Immature natural killer cell (primary cell): ENCODE measurements at regions not wholly inside any gene's neighbourhood (a gene's known extent, or its start where the extent isn't known, plus 50 kb on each side); places are given as distances from the start of the nearest gene placed in this dataset.

Experiments used
- DNase-seq, 3 donors: peaks; one replicate each; pipeline ENCODE4 v3.0.0; 2022; ENCODE audit warnings: mixed read lengths in 1 of 3
- H3K27ac Mint-ChIP-seq, 6 donors: one replicate each; pipeline ENCODE4 v1.8.0; 2020; ENCODE audit warnings: mixed read lengths in 6 of 6, mild to moderate bottlenecking in 5 of 6, inconsistent platforms in 4 of 6, moderate library complexity in 3 of 6
- H3K27me3 Mint-ChIP-seq, 3 donors: one replicate each; pipeline ENCODE4 v1.8.0; 2020 to 2021; ENCODE audit warnings: low read depth in 3 of 3, mild to moderate bottlenecking in 3 of 3, mixed read lengths in 3 of 3, moderate library complexity in 3 of 3, inconsistent platforms in 1 of 3
- H3K36me3 Mint-ChIP-seq, 3 donors: one replicate each; pipeline ENCODE4 v1.8.0; 2020; ENCODE audit warnings: mixed read lengths in 3 of 3, inconsistent platforms in 2 of 3, mild to moderate bottlenecking in 2 of 3
- H3K4me1 Mint-ChIP-seq, 2 donors: one replicate each; pipeline ENCODE4 v1.8.0; 2020; ENCODE audit warnings: inconsistent platforms in 2 of 2, mild to moderate bottlenecking in 2 of 2, mixed read lengths in 2 of 2, moderate library complexity in 1 of 2
- H3K4me3 Mint-ChIP-seq, 5 donors: one replicate each; pipeline ENCODE4 v1.8.0; 2020; ENCODE audit warnings: mild to moderate bottlenecking in 5 of 5, mixed read lengths in 5 of 5, inconsistent platforms in 3 of 5, moderate library complexity in 3 of 5
- H3K9me3 Mint-ChIP-seq, 6 donors: one replicate each; pipeline ENCODE4 v1.8.0; 2020; ENCODE audit warnings: mild to moderate bottlenecking in 6 of 6, mixed read lengths in 6 of 6, inconsistent platforms in 4 of 6, moderate library complexity in 3 of 6

GRCh38 chr21:27291006-27291405 lies 324.1 kb upstream of the ADAMTS5 start:
- DNase-seq = no peak
- Mint-ChIP-seq H3K4me1 (no peaks in the 10 kb centered on the region), H3K36me3 (no peaks in the 10 kb centered on the region), H3K27me3 (peaks cover 0 to 4% (median 2%) of the 10 kb centered on the region in 3 donors), H3K4me3 (no peak overlapping the region), H3K27ac (no peak overlapping the region), H3K9me3 (peaks cover 4 to 29% (median 10%) of the 10 kb centered on the region in 6 donors)

GRCh38 chr21:27290028-27290427 lies 323.1 kb upstream of the ADAMTS5 start:
- Mint-ChIP-seq H3K4me1 (no peaks in the 10 kb centered on the region), H3K4me3 (no peak overlapping the region), H3K36me3 (no peaks in the 10 kb centered on the region), H3K27me3 (peaks cover 0 to 4% (median 2%) of the 10 kb centered on the region in 3 donors), H3K27ac (no peak overlapping the region), H3K9me3 (peaks cover 2 to 29% (median 9%) of the 10 kb centered on the region in 6 donors)
- DNase-seq = no peak

GRCh38 chr21:27286760-27287159 lies 319.9 kb upstream of the ADAMTS5 start:
- Mint-ChIP-seq H3K4me3 (no peak overlapping the region), H3K27me3 (peaks cover 0 to 4% (median 2%) of the 10 kb centered on the region in 3 donors), H3K4me1 (no peaks in the 10 kb centered on the region), H3K27ac (no peak overlapping the region), H3K36me3 (no peaks in the 10 kb centered on the region), H3K9me3 (peaks cover 4 to 21% (median 11%) of the 10 kb centered on the region in 6 donors)
- no peak for DNase-seq

GRCh38 chr21:27277110-27277509 lies 310.2 kb upstream of the ADAMTS5 start:
- Mint-ChIP-seq H3K9me3 (peaks cover 0 to 16% (median 6%) of the 10 kb centered on the region in 6 donors), H3K27ac (no peak overlapping the region)
- DNase-seq = no peak

GRCh38 chr21:27275294-27275927 lies 308.5 kb upstream of the ADAMTS5 start:
- Mint-ChIP-seq H3K36me3 (no peaks in the 10 kb centered on the region), H3K9me3 (peaks cover 0 to 18% (median 5%) of the 10 kb centered on the region in 6 donors), H3K4me1 (no peaks in the 10 kb centered on the region), H3K27me3 (peaks cover 0 to 1% (median 1%) of the 10 kb centered on the region in 3 donors), H3K4me3 (no peak overlapping the region), H3K27ac (no peak overlapping the region)
- DNase-seq = no peak

More at GRCh38 chr21:27277110-27277509, 310.2 kb upstream of the ADAMTS5 start:
- no peaks in the 10 kb centered on the region for H3K36me3 Mint-ChIP-seq
- peaks cover 0 to 4% (median 1%) of the 10 kb centered on the region in 3 donors for H3K27me3 Mint-ChIP-seq
- H3K4me3 Mint-ChIP-seq = no peak overlapping the region
- H3K4me1 Mint-ChIP-seq = no peaks in the 10 kb centered on the region

GRCh38 chr21:27269644-27270043 lies 302.8 kb upstream of the ADAMTS5 start:
- DNase-seq = no peak
- H3K36me3 Mint-ChIP-seq = no peaks in the 10 kb centered on the region
- no peak overlapping the region for H3K27ac Mint-ChIP-seq
- no peaks in the 10 kb centered on the region for H3K4me1 Mint-ChIP-seq
- peaks cover 0 to 1% (median 0%) of the 10 kb centered on the region in 3 donors for H3K27me3 Mint-ChIP-seq
- peaks cover 0 to 13% (median 8%) of the 10 kb centered on the region in 6 donors for H3K9me3 Mint-ChIP-seq
- H3K4me3 Mint-ChIP-seq = no peak overlapping the region

- Mint-ChIP-seq H3K27me3 (peaks cover 0 to 1% (median 0%) of the 10 kb centered on the region in 3 donors), H3K27ac (no peak overlapping the region), H3K36me3 (no peaks in the 10 kb centered on the region), H3K4me3 (no peak overlapping the region), H3K9me3 (peaks cover 0 to 13% (median 8%) of the 10 kb centered on the region in 6 donors), H3K4me1 (no peaks in the 10 kb centered on the region)
- DNase-seq = no peak
These were observed 301.4 kb upstream of the ADAMTS5 start for GRCh38 chr21:27268290-27268689.

GRCh38 chr21:27265949-27266348 lies 299.1 kb upstream of the ADAMTS5 start:
- H3K27me3 Mint-ChIP-seq = no peaks in the 10 kb centered on the region
- no peak overlapping the region for H3K27ac Mint-ChIP-seq
- peaks cover 0 to 13% (median 3%) of the 10 kb centered on the region in 6 donors for H3K9me3 Mint-ChIP-seq
- no peaks in the 10 kb centered on the region for H3K4me1 Mint-ChIP-seq
- no peaks in the 10 kb centered on the region for H3K36me3 Mint-ChIP-seq
- H3K4me3 Mint-ChIP-seq = no peak overlapping the region
- no peak for DNase-seq

GRCh38 chr21:27265492-27265891 lies 298.6 kb upstream of the ADAMTS5 start:
- no peak overlapping the region for H3K4me3 Mint-ChIP-seq
- H3K9me3 Mint-ChIP-seq = peaks cover 0 to 10% (median 3%) of the 10 kb centered on the region in 6 donors
- no peaks in the 10 kb centered on the region for H3K36me3 Mint-ChIP-seq
- no peaks in the 10 kb centered on the region for H3K27me3 Mint-ChIP-seq
- no peak overlapping the region for H3K27ac Mint-ChIP-seq
- no peaks in the 10 kb centered on the region for H3K4me1 Mint-ChIP-seq
- DNase-seq = no peak

GRCh38 chr21:27261676-27262075 lies 294.8 kb upstream of the ADAMTS5 start:
- DNase-seq = no peak
- Mint-ChIP-seq H3K36me3 (no peaks in the 10 kb centered on the region), H3K9me3 (peaks cover 0 to 10% (median 3%) of the 10 kb centered on the region in 6 donors), H3K27ac (no peak overlapping the region), H3K4me1 (no peaks in the 10 kb centered on the region), H3K4me3 (no peak overlapping the region), H3K27me3 (no peaks in the 10 kb centered on the region)

- H3K9me3 Mint-ChIP-seq = peaks cover 0 to 10% (median 3%) of the 10 kb centered on the region in 6 donors
- no peaks in the 10 kb centered on the region for H3K27me3 Mint-ChIP-seq
- no peaks in the 10 kb centered on the region for H3K36me3 Mint-ChIP-seq
- DNase-seq = no peak
- H3K27ac Mint-ChIP-seq = no peak overlapping the region
- H3K4me3 Mint-ChIP-seq = no peak overlapping the region
- H3K4me1 Mint-ChIP-seq = no peaks in the 10 kb centered on the region
These were observed 293.8 kb upstream of the ADAMTS5 start for GRCh38 chr21:27260728-27261127.

GRCh38 chr21:27258742-27259448 lies 292.0 kb upstream of the ADAMTS5 start:
- no peak for DNase-seq
- Mint-ChIP-seq H3K4me1 (no peaks in the 10 kb centered on the region), H3K4me3 (no peak overlapping the region), H3K27ac (no peak overlapping the region), H3K36me3 (no peaks in the 10 kb centered on the region), H3K27me3 (no peaks in the 10 kb centered on the region), H3K9me3 (peaks cover 0 to 10% (median 4%) of the 10 kb centered on the region in 6 donors)

- Mint-ChIP-seq H3K27me3 (no peaks in the 10 kb centered on the region), H3K27ac (no peak overlapping the region), H3K4me1 (no peaks in the 10 kb centered on the region), H3K36me3 (no peaks in the 10 kb centered on the region), H3K9me3 (peaks cover 0 to 10% (median 4%) of the 10 kb centered on the region in 6 donors), H3K4me3 (no peak overlapping the region)
- DNase-seq = no peak
These were observed 291.1 kb upstream of the ADAMTS5 start for GRCh38 chr21:27257908-27258556.

- Mint-ChIP-seq H3K36me3 (no peaks in the 10 kb centered on the region), H3K27ac (no peak overlapping the region), H3K27me3 (no peaks in the 10 kb centered on the region), H3K4me1 (no peaks in the 10 kb centered on the region), H3K9me3 (peaks cover 0 to 10% (median 4%) of the 10 kb centered on the region in 6 donors), H3K4me3 (no peak overlapping the region)
- DNase-seq = no peak
These were observed 290.3 kb upstream of the ADAMTS5 start for GRCh38 chr21:27257226-27257625.
